Astrocyte (in vitro differentiated cells and primary cell): ENCODE measurements at regions not wholly inside any gene's neighbourhood (a gene's known extent, or its start where the extent isn't known, plus 50 kb on each side); places are given as distances from the start of the nearest gene placed in this dataset.

ENCODE experiments used
- EZH2 ChIP-seq: IDR thresholded peaks from 2 replicates; pipeline ENCODE4 v1.6.1; 2012; ENCODE audit warnings: mild to moderate bottlenecking, low read length, inconsistent platforms; ENCODE audit not compliant: insufficient read depth
- TF ChIP-seq, protein P1 (sequence below): IDR thresholded peaks from 2 replicates; pipeline ENCODE4 v1.5.1; 2011; ENCODE audit warnings: low read depth, mild to moderate bottlenecking, inconsistent platforms, low read length, moderate library complexity; ENCODE audit not compliant: insufficient read depth

DNA sequence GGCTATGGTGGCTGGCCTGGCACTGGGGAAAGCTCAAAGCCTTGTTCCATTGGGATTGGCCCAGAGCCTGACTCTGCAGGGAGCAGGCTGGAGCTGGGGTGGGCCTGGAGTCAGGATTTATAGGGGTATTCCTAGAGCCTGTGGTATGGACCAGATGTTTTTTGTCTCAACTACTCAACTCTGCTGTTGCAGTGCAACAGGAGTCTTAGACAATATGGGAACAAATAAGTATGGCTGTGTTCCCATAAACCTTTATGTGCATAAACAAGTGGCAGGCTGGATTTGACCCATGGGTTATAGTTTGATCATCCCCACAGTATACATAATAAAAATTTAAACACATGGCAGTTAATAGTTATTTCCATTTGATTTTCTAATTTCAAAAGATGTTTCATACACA is 557.9 kb upstream of the ARX start:
- TF ChIP-seq, protein P1, sequence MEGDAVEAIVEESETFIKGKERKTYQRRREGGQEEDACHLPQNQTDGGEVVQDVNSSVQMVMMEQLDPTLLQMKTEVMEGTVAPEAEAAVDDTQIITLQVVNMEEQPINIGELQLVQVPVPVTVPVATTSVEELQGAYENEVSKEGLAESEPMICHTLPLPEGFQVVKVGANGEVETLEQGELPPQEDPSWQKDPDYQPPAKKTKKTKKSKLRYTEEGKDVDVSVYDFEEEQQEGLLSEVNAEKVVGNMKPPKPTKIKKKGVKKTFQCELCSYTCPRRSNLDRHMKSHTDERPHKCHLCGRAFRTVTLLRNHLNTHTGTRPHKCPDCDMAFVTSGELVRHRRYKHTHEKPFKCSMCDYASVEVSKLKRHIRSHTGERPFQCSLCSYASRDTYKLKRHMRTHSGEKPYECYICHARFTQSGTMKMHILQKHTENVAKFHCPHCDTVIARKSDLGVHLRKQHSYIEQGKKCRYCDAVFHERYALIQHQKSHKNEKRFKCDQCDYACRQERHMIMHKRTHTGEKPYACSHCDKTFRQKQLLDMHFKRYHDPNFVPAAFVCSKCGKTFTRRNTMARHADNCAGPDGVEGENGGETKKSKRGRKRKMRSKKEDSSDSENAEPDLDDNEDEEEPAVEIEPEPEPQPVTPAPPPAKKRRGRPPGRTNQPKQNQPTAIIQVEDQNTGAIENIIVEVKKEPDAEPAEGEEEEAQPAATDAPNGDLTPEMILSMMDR = no peak
- no peak for TF ChIP-seq EZH2
